Heart left ventricle (tissue), 16 donors: ENCODE measurements at regions not wholly inside any gene's neighbourhood (a gene's known extent, or its start where the extent isn't known, plus 50 kb on each side); places are given as distances from the start of the nearest gene placed in this dataset.

ENCODE experiments used
- ATAC-seq, 4 donors: fragments of 200-7000 bp; cut with Tn5 transposase; one replicate each; pipeline ENCODE4 v1.9.1; 2020 to 2022; ENCODE audit warnings: moderate library complexity in 4 of 4, mild to moderate bottlenecking in 3 of 4, moderate number of reproducible peaks in 1 of 4
- DNase-seq, 5 donors: peaks; one replicate each; pipeline ENCODE4 v3.0.0-alpha.2; 2020
- H3K27ac ChIP-seq, 12 donors: fragments of 200-600 bp; sonication (generic) in 4 of 12; one replicate each; pipeline versions ENCODE4 v1.5.0 to v1.8.0; 2016 to 2022; ENCODE audit warnings: mild to moderate bottlenecking in 2 of 12
- H3K27me3 ChIP-seq, 9 donors: fragments of 200-600 bp; sonication (generic) in 2 of 9; one replicate each; pipeline versions ENCODE4 v1.5.1 to v1.8.0; 2016 to 2022; ENCODE audit warnings: mild to moderate bottlenecking in 3 of 9
- H3K36me3 ChIP-seq, 9 donors: fragments of 200-600 bp; sonication (generic) in 2 of 9; one replicate each; pipeline versions ENCODE4 v1.5.0 to v1.8.0; 2018 to 2022; ENCODE audit warnings: mild to moderate bottlenecking in 2 of 9
- H3K4me1 ChIP-seq, 12 donors: fragments of 200-600 bp; sonication (generic) in 4 of 12; one replicate each; pipeline versions ENCODE4 v1.5.0 to v1.8.0; 2016 to 2022; ENCODE audit warnings: mild to moderate bottlenecking in 3 of 12
- H3K4me3 ChIP-seq, 12 donors: fragments of 200-600 bp; sonication (generic) in 4 of 12; one replicate each; pipeline versions ENCODE4 v1.5.0 to v1.8.0; 2017 to 2022; ENCODE audit warnings: mild to moderate bottlenecking in 9 of 12, moderate library complexity in 4 of 12
- H3K9me3 ChIP-seq, 12 donors: fragments of 200-600 bp; sonication (generic) in 4 of 12; one replicate each; pipeline versions ENCODE4 v1.5.0 to v1.8.0; 2016 to 2022; ENCODE audit warnings: mild to moderate bottlenecking in 1 of 12
- CTCF ChIP-seq, 12 donors: fragments of 200-600 bp; sonication (generic) in 4 of 12; IDR thresholded peaks; one replicate each; pipeline versions ENCODE4 v1.5.0 to v1.8.0; 2018 to 2022; ENCODE audit warnings: antibody characterized with exemption in 12 of 12, mild to moderate bottlenecking in 5 of 12
- POLR2A ChIP-seq, 2 donors: fragments of 450-650 bp; IDR thresholded peaks; one replicate each; pipeline ENCODE4 v1.6.1; 2017; ENCODE audit warnings: antibody characterized with exemption in 2 of 2, mild to moderate bottlenecking in 2 of 2, moderate library complexity in 2 of 2
- WGBS, 4 donors: extraction: QIAGEN DNeasy Blood & Tissue Kit in 2 of 4; methylation state at CpG; one replicate each; pipeline versions ENCODE4 v1.1.5 to v1.1.7; 2013 to 2018; 5-methylcytosine and 5-hydroxymethylcytosine counted together
- intact Hi-C, 10 donors: fragments of 100-400 bp; cut with DNase I; formaldehyde crosslinking; loops; one replicate each; pipeline versions ENCODE4 v1.11.1 to v1.14.2; 2022
- donor health status: ischemic (EF 13 %, LVEDD 7.1; RV severe dilation, severe dysfunction).
- donor health status: healthy with polysubstance abuse.
- donor health status: DM: no; HTN: yes; CAD: no.
- donor health status: DM: no; HTN: no; CAD: no.
- donor health status: ischemic (EF 25% LVEDD 6.9; RV normal size, moderate dysfunction).
- donor health status: ischemic (EF 25% LVEDD 5.7; RV mildly dilated, moderate dysfunction).
- donor health status: healthy.
- donor health status: DM: yes; HTN: yes; CAD: no.
- donor health status: ischemic (EF 35%, LVEDD 5.7; RV mildly dilated, moderate dysfunction).
- donor health status: nonischemic (EF 11% LVEDD 7.7; RV severe dilation, severe dysfunction).
- donor health status: DM: yes; HTN: yes; CAD: no.
- donor health status: PGD.
- donor health status: ischemic (EF 29% LVEDD 5.4; RV normal size, mild dysfunction).
- donor health status: nonischemic (EF 23%, LVEDD 6.1; RV moderate dilation, normal function).

- no peak overlapping the region for H3K4me3 ChIP-seq
- H3K4me1 ChIP-seq, result peaks cover 0 to 26% (median 9%) of the 10 kb centered on the region in 12 donors
- no peak for TF ChIP-seq POLR2A (IDR thresholded peaks at IDR 0.05)
- no peak for TF ChIP-seq CTCF (IDR thresholded peaks at IDR 0.05)
- no peaks in the 10 kb centered on the region for H3K27me3 ChIP-seq
- ATAC-seq, result no peak
- 95 to 97% (median 96%) methylated on average over 6 of the region's 6 CpGs for WGBS, 4 donors
- H3K9me3 ChIP-seq, result no peaks in the 10 kb centered on the region
- no peak for DNase-seq
- no peak overlapping the region for H3K27ac ChIP-seq
- intact Hi-C loops, result no loop called here
- no peaks in the 10 kb centered on the region for H3K36me3 ChIP-seq
These were observed 71.5 kb upstream of the ATXN1 start for GRCh38 chr6:16832721-16833120.

- 78 to 84% (median 81%) methylated on average over 5 of the region's 5 CpGs for WGBS, 4 donors
These were observed 70.8 kb upstream of the ATXN1 start for GRCh38 chr6:16832043-16832567.

GRCh38 chr6:16831136-16831535 is 69.9 kb upstream of the ATXN1 start:
- no peak overlapping the region for H3K4me3 ChIP-seq
- no peaks in the 10 kb centered on the region for H3K27me3 ChIP-seq
- 71 to 86% (median 78%) methylated on average over 8 of the region's 8 CpGs for WGBS, 4 donors
- H3K36me3 ChIP-seq, result no peaks in the 10 kb centered on the region
- H3K9me3 ChIP-seq, result no peaks in the 10 kb centered on the region
- no peak overlapping the region for H3K27ac ChIP-seq
- intact Hi-C loops, result no loop called here
- TF ChIP-seq POLR2A (IDR thresholded peaks at IDR 0.05), result no peak
- no peak for TF ChIP-seq CTCF (IDR thresholded peaks at IDR 0.05)
- H3K4me1 ChIP-seq, result peaks cover 0 to 14% (median 3%) of the 10 kb centered on the region in 12 donors
- no peak for DNase-seq
- ATAC-seq, result no peak

More at GRCh38 chr6:16832043-16832567, 70.8 kb upstream of the ATXN1 start:
- Histone ChIP-seq H3K36me3 (no peaks in the 10 kb centered on the region), H3K27ac (no peak overlapping the region), H3K4me1 (peaks cover 0 to 24% (median 8%) of the 10 kb centered on the region in 12 donors), H3K4me3 (no peak overlapping the region), H3K27me3 (no peaks in the 10 kb centered on the region), H3K9me3 (no peaks in the 10 kb centered on the region)
- TF ChIP-seq POLR2A (IDR thresholded peaks at IDR 0.05) (no peak), CTCF (IDR thresholded peaks at IDR 0.05) (no peak)
- ATAC-seq (no peak), DNase-seq (no peak)
- intact Hi-C loops, result no loop called here

GRCh38 chr6:16828058-16828457 is 66.8 kb upstream of the ATXN1 start:
- Histone ChIP-seq H3K4me3 (no peak overlapping the region), H3K27me3 (no peaks in the 10 kb centered on the region), H3K36me3 (no peaks in the 10 kb centered on the region), H3K27ac (no peak overlapping the region), H3K4me1 (peaks cover 0 to 14% (median 0%) of the 10 kb centered on the region in 12 donors), H3K9me3 (no peaks in the 10 kb centered on the region)
- WGBS, 4 donors, result 90 to 92% (median 91%) methylated on average over 2 of the region's 2 CpGs
- DNase-seq (no peak), ATAC-seq (no peak)
- intact Hi-C loops, result no loop called here
- TF ChIP-seq CTCF (IDR thresholded peaks at IDR 0.05), result no peak
- TF ChIP-seq POLR2A (IDR thresholded peaks at IDR 0.05), result no peak
